ENCODE measurements at regions not wholly inside any gene's neighbourhood (a gene's known extent, or its start where the extent isn't known, plus 50 kb on each side); places are given as distances from the start of the nearest gene placed in this dataset.

GRCh38 chr16:59743504-59743903 lies 1009.4 kb upstream of the GOT2 start:
- H3K4me3 ChIP-seq (ENCODE audit: control insufficient read depth, low read depth, low read length) = no peak overlapping the region
- TF ChIP-seq CTCF (conservative IDR thresholded peaks at IDR 0.05; ENCODE audit: control insufficient read depth, insufficient read depth, low read depth, low read length) = no peak
- DNase-seq (ENCODE audit: low read depth) = no peak

- no peak for DNase-seq (ENCODE audit: low read depth)
- H3K4me3 ChIP-seq (ENCODE audit: control insufficient read depth, low read depth, low read length) = no peak overlapping the region
Observed at GRCh38 chr16:59740858-59741257, 1006.7 kb upstream of the GOT2 start.

GRCh38 chr16:59737274-59737673 lies 1003.2 kb upstream of the GOT2 start:
- DNase-seq (ENCODE audit: low read depth) = no peak
- H3K4me3 ChIP-seq (ENCODE audit: control insufficient read depth, low read depth, low read length) = no peak overlapping the region
- no peak for TF ChIP-seq CTCF (conservative IDR thresholded peaks at IDR 0.05; ENCODE audit: control insufficient read depth, insufficient read depth, low read depth, low read length)

More at GRCh38 chr16:59740858-59741257, 1006.7 kb upstream of the GOT2 start:
- no peak for TF ChIP-seq CTCF (conservative IDR thresholded peaks at IDR 0.05; ENCODE audit: control insufficient read depth, insufficient read depth, low read depth, low read length)

GRCh38 chr16:59733321-59733720 lies 999.2 kb upstream of the GOT2 start:
- no peak overlapping the region for H3K4me3 ChIP-seq (ENCODE audit: control insufficient read depth, low read depth, low read length)
- TF ChIP-seq CTCF (conservative IDR thresholded peaks at IDR 0.05; ENCODE audit: control insufficient read depth, insufficient read depth, low read depth, low read length) = no peak
- DNase-seq (ENCODE audit: low read depth) = no peak

GRCh38 chr16:59729613-59730012 lies 995.5 kb upstream of the GOT2 start:
- no peak overlapping the region for H3K4me3 ChIP-seq (ENCODE audit: control insufficient read depth, low read depth, low read length)
- TF ChIP-seq CTCF (conservative IDR thresholded peaks at IDR 0.05; ENCODE audit: control insufficient read depth, insufficient read depth, low read depth, low read length) = no peak
- DNase-seq (ENCODE audit: low read depth) = no peak

- DNase-seq (ENCODE audit: low read depth) = peak; percentile 38
- no peak overlapping the region for H3K4me3 ChIP-seq (ENCODE audit: control insufficient read depth, low read depth, low read length)
- no peak for TF ChIP-seq CTCF (conservative IDR thresholded peaks at IDR 0.05; ENCODE audit: control insufficient read depth, insufficient read depth, low read depth, low read length)
Observed at GRCh38 chr16:59719121-59719520, 985.0 kb upstream of the GOT2 start.
